ENCODE measurements at regions not wholly inside any gene's neighbourhood (a gene's known extent, or its start where the extent isn't known, plus 50 kb on each side); places are given as distances from the start of the nearest gene placed in this dataset.

- TF ChIP-seq FOXO4 (CRISPR knock-in tag; conservative IDR thresholded peaks at IDR 0.05) (no peak), PITX1 (CRISPR knock-in tag; IDR thresholded peaks at IDR 0.05) (no peak)
Measured at GRCh38 chr10:80900661-80901060, 363.0 kb downstream of the SH2D4B start (continued).

- Histone ChIP-seq H3K9me3 (ENCODE audit: low read length) (no peaks in the 10 kb centered on the region), H3K79me2 (ENCODE audit: insufficient read depth, low read length) (no peaks in the 10 kb centered on the region), H3K4me1 (ENCODE audit: insufficient read depth, low read length) (no peaks in the 10 kb centered on the region), H3K4me3 (replicated peaks in 1 of 3; ENCODE audit: insufficient read depth in 1 of 3, low read depth in 2 of 3, low read length in 3 of 3) (no peak overlapping the region), H2AFZ (ENCODE audit: low read length) (no peak overlapping the region), H3K27ac (ENCODE audit: extremely low read length, insufficient read depth, low read length) (no peak overlapping the region), H3K36me3 (replicated peaks in 1 of 2; ENCODE audit: control insufficient read depth in 1 of 2, insufficient read depth in 2 of 2, low read length in 2 of 2) (no peaks in the 10 kb centered on the region), H3K27me3 (ENCODE audit: control insufficient read depth in 1 of 2, insufficient read depth in 2 of 2, low read length in 2 of 2) (no peaks in the 10 kb centered on the region), H3K9ac (ENCODE audit: insufficient read depth, low read depth, low read length) (no peak overlapping the region), H3K4me2 (ENCODE audit: low read depth, low read length) (no peak overlapping the region), H4K20me1 (ENCODE audit: insufficient read depth, low read length) (no peaks in the 10 kb centered on the region)
- WGBS (ENCODE audit: low lambda C conversion rate), result 8% methylated on average over 6 of the region's 6 CpGs
- DNase-seq (ENCODE audit: low spot score) (no peak), ATAC-seq (no peak), FAIRE-seq (no peak)
- ChIA-PET POLR2A (no interaction called here), CTCF (ENCODE audit: low intra/inter-chr PET ratio, low total read pairs) (no interaction called here)
- no peak for TF ChIP-seq SPEN (CRISPR knock-in tag; IDR thresholded peaks at IDR 0.05; ENCODE audit: low read depth)
- no TSS peak for BruUV-seq (replicated peaks)
- in situ Hi-C loops (cut with HindIII; ENCODE audit: extremely low pct_ligation_motif_present, low pct_unique_long_range_greater_than_20kb), result no loop called here
- intact Hi-C loops (cut with micrococcal nuclease; ENCODE audit: unreplicated experiment), result no loop called here
Measured at GRCh38 chr10:80908611-80909010, 370.9 kb downstream of the SH2D4B start.

GRCh38 chr10:80909254-80909653 lies 371.6 kb downstream of the SH2D4B start:
- Histone ChIP-seq H3K27ac (ENCODE audit: extremely low read length, insufficient read depth, low read length) (no peak overlapping the region), H3K4me2 (ENCODE audit: low read depth, low read length) (no peak overlapping the region), H3K27me3 (ENCODE audit: control insufficient read depth in 1 of 2, insufficient read depth in 2 of 2, low read length in 2 of 2) (no peaks in the 10 kb centered on the region), H3K36me3 (replicated peaks in 1 of 2; ENCODE audit: control insufficient read depth in 1 of 2, insufficient read depth in 2 of 2, low read length in 2 of 2) (no peaks in the 10 kb centered on the region), H3K9me3 (ENCODE audit: low read length) (no peaks in the 10 kb centered on the region), H3K4me1 (ENCODE audit: insufficient read depth, low read length) (no peaks in the 10 kb centered on the region), H3K4me3 (replicated peaks in 1 of 3; ENCODE audit: insufficient read depth in 1 of 3, low read depth in 2 of 3, low read length in 3 of 3) (no peak overlapping the region), H3K79me2 (ENCODE audit: insufficient read depth, low read length) (no peaks in the 10 kb centered on the region), H2AFZ (ENCODE audit: low read length) (no peak overlapping the region), H4K20me1 (ENCODE audit: insufficient read depth, low read length) (no peaks in the 10 kb centered on the region), H3K9ac (ENCODE audit: insufficient read depth, low read depth, low read length) (no peak overlapping the region)
- TF ChIP-seq RFXANK (CRISPR knock-in tag; IDR thresholded peaks at IDR 0.05), result no peak
- TF ChIP-seq ZNF12 (CRISPR knock-in tag; IDR thresholded peaks at IDR 0.05), result no peak
- TF ChIP-seq SMARCC2 (IDR thresholded peaks at IDR 0.05), result no peak
- TF ChIP-seq ZEB1 (IDR thresholded peaks at IDR 0.05; ENCODE audit: insufficient replicate concordance, low read depth), result no peak
- TF ChIP-seq PBX3 (CRISPR knock-in tag; IDR thresholded peaks at IDR 0.05; ENCODE audit: borderline replicate concordance), result no peak
- no peak for TF ChIP-seq KLF6 (CRISPR knock-in tag; IDR thresholded peaks at IDR 0.05)
- no peak for TF ChIP-seq KDM2A (CRISPR knock-in tag; IDR thresholded peaks at IDR 0.05; ENCODE audit: borderline replicate concordance, low read depth)
- no peak for TF ChIP-seq ZFP62 (CRISPR knock-in tag; IDR thresholded peaks at IDR 0.05)
- no peak for TF ChIP-seq ZNF331 (CRISPR knock-in tag; IDR thresholded peaks at IDR 0.05)
- no TSS peak for BruUV-seq (replicated peaks)
- CTCF ChIA-PET (ENCODE audit: low intra/inter-chr PET ratio, low total read pairs), result no interaction called here
- FAIRE-seq, result no peak
- no peak for ATAC-seq
- WGBS (ENCODE audit: low lambda C conversion rate), result 27% methylated on average over 5 of the region's 5 CpGs
- POLR2A ChIA-PET, result no interaction called here
- no peak for DNase-seq (ENCODE audit: low spot score)
- intact Hi-C loops (cut with micrococcal nuclease; ENCODE audit: unreplicated experiment), result no loop called here
- in situ Hi-C loops (cut with HindIII; ENCODE audit: extremely low pct_ligation_motif_present, low pct_unique_long_range_greater_than_20kb), result no loop called here

Data from HepG2 (cell line).